GM18502 (cell line): ENCODE measurements at regions not wholly inside any gene's neighbourhood (a gene's known extent, or its start where the extent isn't known, plus 50 kb on each side); places are given as distances from the start of the nearest gene placed in this dataset.
"Not testable (repeated sequence)": the region's sequence is repeated elsewhere in the genome, so short reads cannot be mapped to it uniquely, and the experiment has no call there.

Source experiments
- ATAC-seq: cut with Tn5 transposase; IDR thresholded peaks from one replicate; pipeline ENCODE4 v1.9.1; 2021; ENCODE audit warnings: mild to moderate bottlenecking; ENCODE audit not compliant: unreplicated experiment, poor library complexity

GRCh38 chr6:144418959-144419545 is 133.9 kb downstream of the UTRN start:
- no peak for ATAC-seq

GRCh38 chr6:144423167-144423566 is 138.0 kb downstream of the UTRN start:
- ATAC-seq = no peak

GRCh38 chr6:144429753-144430152 is 144.6 kb downstream of the UTRN start:
- no peak for ATAC-seq

- ATAC-seq = not testable (repeated sequence)
Observed at GRCh38 chr6:144433446-144433845, 148.3 kb downstream of the UTRN start.

GRCh38 chr6:144434308-144434990 is 149.3 kb downstream of the UTRN start:
- no peak for ATAC-seq

- ATAC-seq = no peak
Observed at GRCh38 chr6:144435602-144436426, 150.7 kb downstream of the UTRN start.

- no peak for ATAC-seq
Observed at GRCh38 chr6:144437105-144437504, 152.0 kb downstream of the UTRN start.

GRCh38 chr6:144438103-144438502 is 153.0 kb downstream of the UTRN start:
- ATAC-seq = no peak

GRCh38 chr6:144439016-144439415 is 153.9 kb downstream of the UTRN start:
- no peak for ATAC-seq

- not testable (repeated sequence) for ATAC-seq
Observed at GRCh38 chr6:144441801-144442200, 156.7 kb downstream of the UTRN start.

GRCh38 chr6:144443157-144443556 is 158.0 kb downstream of the UTRN start:
- no peak for ATAC-seq

GRCh38 chr6:144447472-144447871 is 162.3 kb downstream of the UTRN start:
- no peak for ATAC-seq

GRCh38 chr6:144449218-144449617 is 164.1 kb downstream of the UTRN start:
- ATAC-seq = no peak

- ATAC-seq = no peak
Observed at GRCh38 chr6:144449911-144450597, 164.9 kb downstream of the UTRN start.

GRCh38 chr6:144460327-144461095 is 175.4 kb downstream of the UTRN start:
- peak; percentile 92 for ATAC-seq

GRCh38 chr6:144462058-144462457 is 176.9 kb downstream of the UTRN start:
- ATAC-seq = no peak

- ATAC-seq = no peak
Observed at GRCh38 chr6:144466716-144467115, 181.6 kb downstream of the UTRN start.

GRCh38 chr6:144467172-144467762 is 182.1 kb downstream of the UTRN start:
- no peak for ATAC-seq

GRCh38 chr6:144467921-144468320 is 182.8 kb downstream of the UTRN start:
- no peak for ATAC-seq

- ATAC-seq = no peak
Observed at GRCh38 chr6:144468709-144469108, 183.6 kb downstream of the UTRN start.
